ENCODE measurements at regions not wholly inside any gene's neighbourhood (a gene's known extent, or its start where the extent isn't known, plus 50 kb on each side); places are given as distances from the start of the nearest gene placed in this dataset.

DNA sequence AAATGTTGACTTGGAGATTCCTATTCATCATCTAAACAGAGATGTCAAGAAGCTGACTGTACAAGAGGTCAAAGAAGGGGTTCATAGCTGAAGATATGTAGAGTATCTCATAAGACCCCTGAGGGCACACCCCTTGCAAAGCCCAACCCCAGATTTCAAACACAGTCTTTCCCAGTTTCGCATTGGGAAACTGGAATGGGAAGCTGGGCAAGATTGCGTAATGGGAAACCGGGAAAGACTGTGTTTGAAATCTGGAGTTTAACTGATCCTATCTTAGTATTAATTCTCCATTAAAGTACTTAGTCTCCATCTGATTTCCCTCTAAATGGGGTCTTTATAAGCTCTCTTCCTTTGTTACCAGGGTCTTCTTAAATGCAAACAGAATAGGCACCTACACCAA lies 99.5 kb downstream of the FAM76B start:
- no peak for DNase-seq

DNA sequence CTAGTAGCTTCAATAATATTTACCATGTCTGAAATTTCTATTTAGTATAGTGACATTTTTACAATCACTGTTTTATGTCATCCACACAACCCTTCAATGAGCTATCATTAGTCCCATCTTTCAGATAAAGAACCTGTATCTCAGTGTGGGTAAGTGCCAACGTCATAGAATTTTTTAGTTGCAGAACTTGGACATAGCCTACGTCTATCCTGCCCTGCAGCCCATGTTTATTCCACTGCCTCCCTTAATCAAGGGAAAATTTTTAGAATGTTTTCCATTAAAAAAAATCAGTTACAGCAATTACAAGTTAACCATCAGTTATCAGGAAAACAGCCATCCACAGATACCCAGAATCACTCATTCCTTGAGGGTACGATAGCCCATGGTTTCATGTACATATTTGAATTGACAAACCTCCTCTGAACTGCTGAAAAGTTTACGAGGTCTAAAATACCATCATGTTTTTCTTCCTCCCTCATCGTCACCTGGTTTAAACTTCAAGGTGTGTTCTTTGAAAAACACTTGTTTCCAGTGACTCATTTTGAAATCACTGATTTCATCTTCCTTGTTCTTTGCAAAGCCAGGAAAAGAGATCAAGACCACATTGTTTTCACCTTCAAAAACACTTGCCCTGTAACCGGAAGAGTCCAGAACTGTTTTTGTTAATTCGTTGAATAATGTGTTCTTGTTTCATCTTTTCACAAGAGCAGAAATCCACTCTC lies 100.9 kb downstream of the FAM76B start:
- no peak for DNase-seq

DNA sequence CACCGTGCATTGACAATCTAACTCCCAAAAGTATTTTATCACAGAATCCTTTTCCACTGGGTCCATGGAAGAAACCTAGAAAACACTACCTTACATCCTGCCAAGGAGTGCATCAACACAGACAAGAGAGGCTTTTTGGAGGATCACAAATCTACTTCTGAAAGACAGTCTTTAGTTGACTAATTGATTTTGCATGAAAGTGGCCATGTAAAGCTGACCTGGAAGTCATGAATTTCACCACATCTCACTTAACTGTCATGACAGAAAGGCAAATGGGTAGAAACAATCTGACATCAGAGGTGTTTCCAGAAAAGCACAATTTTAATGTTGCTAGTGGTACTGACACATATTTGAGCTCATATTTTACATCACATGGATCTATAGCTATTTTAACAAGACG lies 101.6 kb downstream of the FAM76B start:
- DNase-seq, result no peak

DNA sequence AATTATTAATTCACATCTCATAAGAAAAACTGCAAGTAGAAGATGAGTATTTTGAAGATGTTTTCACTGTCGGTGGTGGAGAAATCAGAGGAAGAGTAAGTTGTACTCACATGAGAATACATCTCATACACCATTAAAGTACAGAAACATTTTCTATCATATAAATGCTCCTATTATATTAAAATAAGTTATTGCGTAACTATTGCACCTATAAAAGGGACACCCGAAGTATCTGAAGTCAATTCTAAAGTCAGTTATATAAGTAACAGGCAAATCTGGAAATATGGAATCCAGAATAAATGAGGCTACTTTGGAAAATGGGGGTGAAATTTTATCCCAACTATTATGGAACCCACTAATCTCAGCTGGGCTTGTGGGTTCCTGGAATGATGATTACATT lies 103.3 kb downstream of the FAM76B start:
- DNase-seq, result no peak

DNA sequence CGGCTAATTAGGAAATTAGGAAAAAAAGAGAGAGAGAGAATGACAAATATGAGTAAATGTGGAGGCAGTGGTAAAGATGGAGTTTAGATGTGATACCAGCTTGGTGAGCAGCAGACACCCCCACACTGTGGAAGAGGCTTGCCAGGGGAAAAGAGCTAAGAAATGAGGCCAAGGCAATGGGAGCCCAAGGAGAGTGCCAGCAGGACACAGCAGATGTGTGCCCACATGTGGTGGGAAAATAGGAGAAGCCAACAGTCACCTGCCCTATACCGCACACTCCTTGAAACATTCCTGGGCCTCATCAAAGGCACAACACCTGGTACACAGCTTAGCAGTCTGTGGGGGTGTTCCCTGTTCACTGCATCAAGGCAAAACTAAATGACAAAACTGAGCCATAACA lies 104.9 kb downstream of the FAM76B start:
- DNase-seq, result no peak

DNA sequence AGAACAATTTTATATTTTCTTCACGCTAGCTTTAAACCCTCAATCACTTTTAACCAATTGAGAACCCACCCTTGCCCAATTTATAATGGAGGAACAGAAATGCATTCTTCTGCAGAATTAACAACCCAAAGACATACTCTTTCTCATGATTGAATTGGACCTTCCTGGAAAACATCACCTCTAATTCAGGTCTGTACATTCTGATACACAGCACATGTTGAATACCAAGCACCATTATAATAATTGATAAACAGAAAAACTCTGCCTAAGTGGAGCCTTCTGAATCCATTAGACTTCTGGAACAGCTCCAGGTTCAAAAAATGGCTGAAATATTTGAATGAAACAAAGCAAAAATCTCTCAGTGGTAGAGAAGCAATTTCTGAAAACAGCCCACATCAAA lies 105.4 kb downstream of the FAM76B start:
- DNase-seq, result no peak

DNA sequence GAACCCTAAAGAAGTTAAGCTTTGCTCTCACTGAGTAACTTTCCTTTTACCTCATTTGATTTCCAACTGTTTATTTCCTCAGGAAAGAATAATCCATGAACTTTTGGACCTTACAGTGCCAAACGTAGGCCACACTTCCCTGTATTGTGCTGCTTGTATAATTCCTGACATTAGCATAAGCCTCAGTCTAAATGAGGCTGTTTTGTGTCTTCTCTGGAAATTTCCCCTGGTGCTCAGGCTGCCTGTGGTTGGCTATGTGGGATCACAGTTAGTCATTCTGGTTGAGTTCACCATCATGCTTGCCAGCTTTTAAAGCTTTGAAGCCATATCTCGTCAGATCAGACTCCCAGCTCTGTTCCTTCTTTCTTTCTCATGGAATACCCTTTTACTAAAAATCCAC lies 107.0 kb downstream of the FAM76B start:
- no peak for DNase-seq

DNA sequence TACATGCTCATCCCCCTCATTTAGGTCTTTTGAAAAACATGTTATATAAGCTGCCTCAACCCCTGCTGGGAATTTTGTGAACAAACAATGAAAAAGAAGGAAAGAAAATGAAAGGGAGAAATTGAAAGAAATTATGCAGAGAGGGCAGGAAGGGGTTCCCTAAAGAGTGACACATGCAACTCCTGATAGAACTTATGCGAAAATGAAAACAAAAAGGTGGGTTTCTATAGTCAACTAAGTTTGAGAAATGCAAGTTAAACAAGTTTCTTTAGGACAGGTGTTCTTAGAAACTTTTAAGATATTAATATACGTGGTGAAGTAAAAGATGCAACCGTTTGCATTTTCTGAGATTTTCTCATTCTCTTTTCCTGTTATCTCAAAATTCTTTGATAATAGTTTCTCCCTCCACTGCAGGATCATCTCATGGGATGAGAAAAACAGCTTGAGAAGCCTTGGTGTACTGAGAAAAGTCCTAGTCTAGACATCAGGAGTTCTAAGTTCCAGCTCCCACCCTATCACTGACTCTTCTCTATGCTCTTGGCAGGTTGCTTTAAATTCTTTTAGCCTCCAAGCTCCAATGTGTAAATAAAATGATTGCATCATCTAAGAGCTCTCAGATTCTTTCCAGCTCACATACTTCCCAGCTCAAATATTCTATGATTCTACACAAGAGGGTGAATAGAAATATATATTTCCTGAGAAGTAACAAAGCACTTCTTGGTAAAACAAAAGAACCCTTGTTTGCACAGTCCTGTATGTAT lies 109.2 kb downstream of the FAM76B start:
- DNase-seq, result no peak

DNA sequence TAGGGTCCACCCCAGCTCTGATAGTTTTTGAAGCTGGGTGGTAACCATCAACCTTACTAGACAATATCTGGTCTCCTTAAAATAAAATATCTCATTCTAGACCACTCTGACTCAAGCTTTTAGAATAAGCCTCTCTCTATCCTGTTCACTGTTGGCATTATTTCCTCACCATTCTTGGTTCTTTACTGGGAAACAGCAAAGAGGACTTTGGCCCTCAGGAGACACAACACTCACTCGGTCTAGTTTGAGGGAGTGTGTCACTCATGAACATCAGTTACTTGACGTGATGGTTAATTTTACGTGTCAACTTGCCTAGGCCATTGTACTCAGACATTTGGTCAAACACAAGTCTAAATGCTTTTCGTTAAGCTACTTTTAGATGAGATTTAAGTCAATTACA lies 110.6 kb downstream of the FAM76B start:
- DNase-seq, result no peak

DNA sequence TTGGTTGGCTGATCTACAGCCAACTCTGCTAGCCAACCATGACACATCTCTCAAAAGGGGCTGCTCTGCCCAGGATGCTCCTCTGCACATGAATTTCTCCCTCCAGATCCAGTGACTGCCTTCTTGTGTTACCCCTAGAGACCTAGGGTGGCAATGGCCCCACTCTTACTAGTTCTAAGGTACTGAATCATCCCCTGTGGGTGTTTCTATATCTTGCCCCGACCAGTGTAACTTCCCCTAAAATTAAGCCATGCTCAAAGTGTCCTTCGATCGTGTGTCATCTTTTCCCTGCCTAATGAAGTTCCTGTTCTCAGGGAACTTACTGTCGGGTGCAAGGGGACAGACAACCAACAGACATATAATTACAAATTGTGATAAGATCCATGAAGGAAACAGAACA lies 113.3 kb downstream of the FAM76B start:
- no peak for DNase-seq

DNA sequence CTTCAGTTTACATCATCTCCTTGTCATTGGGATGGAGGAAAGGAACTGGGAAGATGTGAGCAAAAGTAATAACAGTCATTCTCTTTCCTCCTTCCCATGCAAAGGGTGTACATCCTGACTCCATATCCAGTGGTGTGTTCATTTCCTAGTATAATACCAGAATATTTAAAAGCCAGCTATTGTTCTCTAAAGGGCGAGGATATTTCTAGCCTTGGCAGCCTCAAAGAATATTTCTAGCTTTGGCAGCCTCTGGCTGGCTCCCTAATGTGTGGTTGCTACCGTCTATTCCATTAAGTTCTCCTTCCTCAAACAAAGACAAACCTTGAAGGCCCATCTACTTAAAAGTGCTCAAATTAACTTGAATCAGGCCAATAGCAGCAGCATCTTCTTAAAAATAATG lies 114.0 kb downstream of the FAM76B start:
- no peak for DNase-seq

DNA sequence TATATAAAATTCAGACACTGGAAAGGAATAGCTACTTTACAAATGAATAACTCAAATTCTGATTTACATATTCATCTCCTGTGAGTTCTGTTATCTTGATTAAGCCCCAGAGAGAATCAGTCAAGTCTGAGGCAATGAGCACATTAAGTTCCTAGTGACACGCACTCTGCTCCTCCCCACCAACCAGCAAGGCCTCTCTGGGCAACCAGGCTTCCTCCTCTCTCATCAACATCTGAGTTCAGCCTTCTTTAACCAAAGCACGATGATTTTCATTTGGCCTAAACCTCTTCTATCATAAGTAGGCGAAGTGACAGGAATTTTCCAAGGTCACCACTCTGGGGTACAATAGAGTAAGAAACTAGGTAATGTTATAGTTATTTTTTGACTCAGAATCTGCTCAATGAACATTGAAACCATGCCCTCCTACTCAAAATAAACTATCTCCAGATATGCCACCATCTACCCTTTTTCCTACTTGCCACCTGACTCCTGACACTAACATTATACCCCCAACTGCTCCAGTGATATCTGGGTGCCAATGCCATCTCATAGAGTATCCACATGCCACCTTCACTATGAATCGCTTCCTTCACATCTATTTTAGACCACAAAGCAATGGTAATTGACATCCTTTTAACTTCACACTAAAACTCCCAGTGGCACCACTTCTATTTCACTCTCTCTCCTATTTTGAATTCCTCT lies 114.8 kb downstream of the FAM76B start:
- no peak for DNase-seq

DNA sequence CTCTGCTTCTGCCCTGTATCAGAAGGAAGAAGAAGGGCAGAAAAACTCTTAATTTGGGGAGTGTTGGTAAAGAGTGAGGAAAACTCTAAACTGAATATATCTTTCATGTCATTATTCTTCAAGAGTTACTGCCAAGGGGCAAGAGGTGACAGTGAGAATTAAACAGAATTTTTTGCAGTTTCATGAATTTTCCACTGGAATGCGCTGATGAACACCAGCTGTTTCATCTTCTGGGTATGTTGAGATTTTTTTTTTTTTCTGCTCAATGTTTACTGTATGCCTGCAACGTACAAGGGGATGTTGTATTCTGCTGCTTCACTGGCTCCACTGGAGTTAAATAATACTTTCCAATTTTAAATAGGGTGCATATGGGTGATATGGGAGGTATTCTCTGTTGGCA lies 117.8 kb downstream of the FAM76B start:
- no peak for DNase-seq

DNA sequence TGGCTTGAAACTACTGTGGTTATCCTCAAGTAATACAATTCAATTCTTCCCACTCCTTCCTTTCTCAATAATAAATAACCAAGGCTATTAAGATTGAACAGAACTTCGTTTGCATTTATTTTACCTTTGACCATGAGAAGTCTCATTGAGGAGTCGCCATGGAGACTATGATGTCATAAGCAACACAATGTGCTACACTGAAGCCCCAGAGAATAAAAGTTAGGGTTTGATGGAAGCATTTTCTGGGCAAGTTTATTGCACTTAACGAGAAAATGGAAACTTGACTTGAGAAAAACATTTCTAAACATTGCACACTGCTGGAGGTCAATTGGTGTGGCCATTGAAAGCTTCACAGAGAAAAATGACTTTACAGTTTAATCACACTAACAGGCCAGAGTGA lies 121.5 kb downstream of the FAM76B start:
- DNase-seq, result no peak

DNA sequence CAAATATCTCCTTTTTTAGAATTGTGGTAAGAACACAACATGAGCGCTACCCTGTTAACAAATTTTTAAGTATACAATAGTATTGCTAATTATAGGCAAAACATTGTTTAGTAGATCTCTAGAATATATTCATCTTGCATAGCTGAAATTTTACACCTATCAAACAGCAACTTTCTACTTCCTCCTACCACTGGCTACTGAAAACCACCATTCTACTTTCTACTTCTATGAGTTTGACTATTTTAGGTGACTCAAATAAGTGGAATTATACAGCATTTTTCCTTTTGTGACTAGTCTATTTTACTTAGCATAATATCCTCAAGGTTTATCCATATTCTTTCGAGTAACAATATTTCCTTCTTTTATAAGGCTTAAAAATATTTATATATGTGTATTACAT lies 128.4 kb downstream of the FAM76B start:
- DNase-seq, result no peak

DNA sequence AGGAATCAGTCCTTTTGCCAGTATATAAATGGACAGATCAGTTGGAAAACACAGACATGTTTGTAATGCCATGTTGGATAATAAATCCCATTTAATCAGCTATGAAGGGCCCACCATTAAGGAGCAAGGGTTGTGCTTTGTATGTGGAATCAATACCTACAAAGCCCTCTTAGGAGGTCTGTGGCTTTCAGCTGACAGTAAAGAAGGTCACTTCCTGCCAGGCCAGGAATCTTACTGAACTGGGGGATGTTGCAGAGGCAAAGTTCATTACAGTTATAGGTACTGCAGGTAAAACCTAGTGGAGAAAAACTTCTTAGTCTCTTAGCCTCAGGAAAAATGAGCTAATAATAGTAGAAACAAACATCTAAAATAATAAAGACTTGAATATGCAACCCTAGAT lies 129.5 kb downstream of the FAM76B start:
- no peak for DNase-seq

DNA sequence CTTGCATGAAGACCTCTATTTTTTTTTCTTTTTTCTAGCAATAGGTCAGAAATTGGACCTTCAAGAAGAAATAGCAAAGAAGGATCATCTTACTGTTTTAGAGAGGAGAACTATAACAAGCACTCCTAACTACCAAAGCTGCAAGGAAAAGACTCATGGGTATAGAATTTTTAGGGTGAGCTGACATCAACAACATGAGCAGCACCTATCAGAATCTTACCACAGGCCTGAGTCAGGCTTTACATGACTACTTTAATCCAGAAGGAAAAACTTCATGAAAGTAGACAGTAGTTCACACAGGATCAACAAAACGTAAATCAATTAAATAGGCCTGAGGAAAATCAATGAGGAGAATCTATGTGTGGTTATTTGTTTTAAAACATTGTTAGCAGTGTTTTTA lies 130.5 kb downstream of the FAM76B start:
- no peak for DNase-seq

DNA sequence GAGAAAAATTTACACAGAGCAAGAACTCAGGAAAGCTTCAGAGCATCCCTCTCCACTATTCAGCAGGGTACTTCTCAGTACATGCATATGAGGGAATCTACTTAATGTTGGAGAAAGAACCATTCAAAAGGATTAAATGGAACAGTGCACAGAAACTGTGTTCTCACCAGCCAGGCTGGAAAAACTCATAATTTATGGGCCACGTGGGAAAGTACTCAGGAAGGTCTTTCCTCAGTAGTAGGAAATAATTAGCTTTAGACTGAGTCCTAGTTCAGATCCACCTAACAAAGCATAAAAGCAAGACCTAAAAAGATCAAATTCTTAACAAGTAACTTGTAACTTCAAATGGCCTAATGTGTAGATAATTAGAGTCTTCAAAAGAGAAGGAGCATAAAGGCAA lies 134.0 kb downstream of the FAM76B start:
- DNase-seq, result no peak

DNA sequence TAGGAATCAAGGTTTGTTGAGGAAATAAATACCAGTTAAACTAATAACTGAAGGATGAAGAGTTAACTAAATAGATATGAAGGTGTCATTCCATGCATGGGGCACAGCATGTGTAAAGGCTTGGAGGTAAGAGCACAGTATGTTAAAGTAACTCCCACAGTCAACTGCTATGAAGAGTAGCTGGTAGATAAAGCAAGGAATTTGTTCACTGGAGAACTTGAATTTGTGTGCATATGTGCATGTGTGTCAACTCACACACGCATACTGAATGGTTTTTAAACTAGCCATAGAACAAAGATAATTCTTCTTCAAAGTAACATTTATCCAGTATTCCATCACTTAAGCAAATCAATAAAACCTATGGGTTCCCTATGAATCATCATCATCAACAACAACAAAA lies 135.9 kb downstream of the FAM76B start:
- no peak for DNase-seq

DNA sequence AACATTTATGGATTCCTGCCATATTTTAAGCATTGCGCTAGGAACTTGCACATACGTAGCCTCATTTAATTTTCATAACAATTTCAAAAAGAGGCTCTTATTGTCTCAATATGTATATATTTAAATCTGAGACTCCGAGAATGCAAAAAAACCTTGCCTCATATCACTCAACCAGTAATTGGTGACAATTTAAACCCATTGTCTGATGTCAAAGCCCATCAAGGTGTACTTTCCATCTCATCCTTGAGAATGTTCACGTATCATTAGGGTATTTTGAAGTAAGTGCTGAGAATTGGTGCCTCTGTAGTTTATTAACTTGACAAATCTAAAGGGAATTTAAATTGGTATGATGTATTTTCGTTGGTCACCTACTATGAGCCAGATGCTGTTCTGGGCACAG lies 136.5 kb downstream of the FAM76B start:
- no peak for DNase-seq

DNA sequence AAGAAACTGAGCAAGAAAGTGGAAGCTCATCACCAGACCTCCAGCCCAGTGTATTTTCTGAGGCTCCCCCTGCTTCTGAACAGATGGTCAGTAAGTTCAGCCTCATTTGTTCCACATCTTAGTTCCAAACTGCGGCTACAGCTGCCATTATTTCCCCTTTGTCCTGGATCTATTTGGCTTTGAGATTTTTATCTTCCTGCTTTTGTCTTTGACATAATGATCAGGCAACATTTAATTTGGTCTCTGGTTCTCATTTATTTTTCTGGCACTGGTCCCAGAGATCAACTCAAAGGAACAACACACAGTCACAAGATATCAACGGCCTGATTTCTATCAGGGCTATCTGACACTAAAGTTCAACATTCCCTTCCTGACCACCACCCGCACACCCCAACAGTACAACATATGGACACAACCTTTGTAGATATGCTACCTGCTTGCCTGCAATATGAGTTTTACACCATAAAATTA lies 137.5 kb downstream of the FAM76B start:
- DNase-seq, result peak in 2 of 3 experiments; percentile 17 to 72

DNA sequence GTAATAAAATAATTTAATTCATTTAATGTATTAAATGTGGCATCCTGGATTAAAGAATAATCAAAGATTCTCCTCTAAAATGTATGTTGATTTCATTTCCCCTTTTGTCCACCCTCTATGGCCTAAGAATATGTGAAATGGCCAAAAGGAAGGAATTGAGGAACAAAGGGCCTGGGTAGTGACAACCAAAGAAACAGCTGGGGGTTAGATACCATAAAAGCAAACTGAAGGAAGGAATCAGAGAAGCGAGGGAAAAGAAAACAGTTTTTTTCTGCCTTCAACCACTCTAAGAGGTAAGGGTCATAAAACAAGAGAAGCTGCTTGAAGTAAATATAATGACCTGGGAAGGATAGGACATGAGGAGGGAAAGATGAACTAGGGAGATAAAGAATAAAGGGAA lies 139.3 kb downstream of the FAM76B start:
- no peak for DNase-seq

DNA sequence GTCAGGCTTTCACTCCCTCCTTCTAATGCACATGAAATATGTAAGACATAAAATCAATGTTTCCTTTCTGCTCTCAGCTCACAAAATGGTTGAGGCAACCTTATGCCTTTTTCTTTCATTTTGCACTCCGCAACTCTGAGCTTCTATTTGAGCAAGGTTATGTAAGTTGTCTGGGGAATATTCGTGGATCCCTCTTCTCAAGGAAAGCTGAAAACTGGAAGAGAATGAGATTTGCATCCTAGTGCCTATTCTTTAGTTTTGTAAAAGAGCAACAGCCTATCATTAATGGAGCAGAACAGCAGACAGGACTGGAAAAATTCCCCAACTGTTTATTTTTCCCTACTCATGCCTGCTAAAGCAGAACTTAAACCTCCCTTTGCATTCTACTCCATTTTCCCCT lies 141.7 kb downstream of the FAM76B start:
- DNase-seq, result no peak

DNA sequence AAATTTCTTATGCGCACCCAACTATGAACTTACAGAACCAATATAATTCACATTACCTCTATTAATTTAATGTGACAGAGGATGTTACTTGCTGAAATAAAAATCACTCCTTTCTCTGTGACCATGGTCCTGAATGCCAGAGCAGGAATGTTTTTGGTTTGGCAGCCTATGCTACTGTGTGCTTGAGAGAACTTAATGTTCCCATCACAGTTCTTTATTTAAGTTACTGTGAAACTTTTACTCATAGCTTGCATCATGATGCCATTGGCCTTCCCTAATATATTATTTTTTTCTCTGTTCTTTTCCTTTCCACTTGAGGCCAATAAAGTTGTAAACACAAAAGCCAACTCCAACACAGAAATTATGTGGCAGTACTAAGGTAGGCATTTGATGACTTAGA lies 142.2 kb downstream of the FAM76B start:
- DNase-seq, result no peak
